Esophagus muscularis mucosa (tissue), 3 donors: ENCODE measurements at regions not wholly inside any gene's neighbourhood (a gene's known extent, or its start where the extent isn't known, plus 50 kb on each side); places are given as distances from the start of the nearest gene placed in this dataset.

ENCODE experiments used
- POLR2AphosphoS5 ChIP-seq, 2 donors: sonication (generic); formaldehyde crosslinking; IDR thresholded peaks; one replicate each; pipeline ENCODE4 v1.6.1; 2017; ENCODE audit warnings: antibody characterized with exemption in 2 of 2
- TF ChIP-seq, protein P1 (sequence below), 3 experiments: fragments of 200-600 bp in 2 of 3; fragments of 450-650 bp in 1 of 3; sonication (generic) in 2 of 3; IDR thresholded peaks; one replicate each; pipeline ENCODE4 v1.5.1; 2017 to 2019; ENCODE audit warnings: antibody characterized with exemption in 3 of 3, mild to moderate bottlenecking in 2 of 3, moderate library complexity in 1 of 3

DNA sequence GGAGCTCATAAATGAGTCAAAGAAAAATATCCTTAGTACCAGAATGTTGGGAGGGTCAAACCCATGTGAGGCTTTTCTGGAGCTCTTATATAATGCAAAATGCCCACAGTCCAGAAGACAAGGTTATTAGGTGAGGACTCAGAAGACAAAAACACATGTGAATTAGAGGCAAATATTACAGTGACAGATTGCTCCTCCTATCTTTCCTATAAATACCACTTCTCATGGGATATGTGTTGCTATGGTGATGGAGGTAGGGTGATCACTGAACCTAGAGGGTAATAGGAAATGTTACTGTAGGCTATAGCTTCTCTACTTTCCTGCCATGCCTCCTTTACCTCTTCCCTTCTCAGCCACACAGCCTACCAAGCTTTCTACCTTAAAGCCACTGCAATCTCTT lies 264.6 kb downstream of the SEC61B start:
- TF ChIP-seq, protein P1, sequence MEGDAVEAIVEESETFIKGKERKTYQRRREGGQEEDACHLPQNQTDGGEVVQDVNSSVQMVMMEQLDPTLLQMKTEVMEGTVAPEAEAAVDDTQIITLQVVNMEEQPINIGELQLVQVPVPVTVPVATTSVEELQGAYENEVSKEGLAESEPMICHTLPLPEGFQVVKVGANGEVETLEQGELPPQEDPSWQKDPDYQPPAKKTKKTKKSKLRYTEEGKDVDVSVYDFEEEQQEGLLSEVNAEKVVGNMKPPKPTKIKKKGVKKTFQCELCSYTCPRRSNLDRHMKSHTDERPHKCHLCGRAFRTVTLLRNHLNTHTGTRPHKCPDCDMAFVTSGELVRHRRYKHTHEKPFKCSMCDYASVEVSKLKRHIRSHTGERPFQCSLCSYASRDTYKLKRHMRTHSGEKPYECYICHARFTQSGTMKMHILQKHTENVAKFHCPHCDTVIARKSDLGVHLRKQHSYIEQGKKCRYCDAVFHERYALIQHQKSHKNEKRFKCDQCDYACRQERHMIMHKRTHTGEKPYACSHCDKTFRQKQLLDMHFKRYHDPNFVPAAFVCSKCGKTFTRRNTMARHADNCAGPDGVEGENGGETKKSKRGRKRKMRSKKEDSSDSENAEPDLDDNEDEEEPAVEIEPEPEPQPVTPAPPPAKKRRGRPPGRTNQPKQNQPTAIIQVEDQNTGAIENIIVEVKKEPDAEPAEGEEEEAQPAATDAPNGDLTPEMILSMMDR (IDR thresholded peaks at IDR 0.05), result no peak
- no peak for TF ChIP-seq POLR2AphosphoS5 (IDR thresholded peaks at IDR 0.05)
